HG03521 (cell line): ENCODE measurements at regions not wholly inside any gene's neighbourhood (a gene's known extent, or its start where the extent isn't known, plus 50 kb on each side); places are given as distances from the start of the nearest gene placed in this dataset.
"Not testable (repeated sequence)": the region's sequence is repeated elsewhere in the genome, so short reads cannot be mapped to it uniquely, and the experiment has no call there.

Experiments used
- ATAC-seq: cut with Tn5 transposase; IDR thresholded peaks from one replicate; pipeline ENCODE4 v1.9.1; 2021; ENCODE audit warnings: mild to moderate bottlenecking, moderate library complexity; ENCODE audit not compliant: unreplicated experiment

DNA sequence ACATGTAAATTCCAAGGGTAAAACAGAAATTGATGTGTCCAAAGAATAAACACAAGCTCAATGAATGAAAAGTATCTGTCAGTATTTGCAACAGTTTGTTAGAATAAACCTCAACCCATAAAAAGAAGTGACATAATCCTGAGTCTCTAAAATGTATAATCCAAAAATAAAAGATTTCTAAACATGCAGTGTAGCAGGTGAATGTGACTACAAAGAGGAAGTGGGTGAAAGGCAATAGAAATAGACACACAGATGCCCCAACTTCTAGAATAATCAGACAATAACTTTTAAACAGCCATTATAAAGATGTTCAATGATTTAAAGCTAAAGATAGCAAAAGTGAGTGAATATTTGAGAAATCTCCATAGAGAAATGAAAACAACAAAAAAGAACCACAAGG lies 1009.2 kb upstream of the GJE1 start:
- no peak for ATAC-seq

GRCh38 chr6:141123049-141123448 lies 1009.7 kb upstream of the GJE1 start:
- no peak for ATAC-seq

- ATAC-seq: no peak
Measured at GRCh38 chr6:141118991-141119390, 1013.7 kb upstream of the GJE1 start.

DNA sequence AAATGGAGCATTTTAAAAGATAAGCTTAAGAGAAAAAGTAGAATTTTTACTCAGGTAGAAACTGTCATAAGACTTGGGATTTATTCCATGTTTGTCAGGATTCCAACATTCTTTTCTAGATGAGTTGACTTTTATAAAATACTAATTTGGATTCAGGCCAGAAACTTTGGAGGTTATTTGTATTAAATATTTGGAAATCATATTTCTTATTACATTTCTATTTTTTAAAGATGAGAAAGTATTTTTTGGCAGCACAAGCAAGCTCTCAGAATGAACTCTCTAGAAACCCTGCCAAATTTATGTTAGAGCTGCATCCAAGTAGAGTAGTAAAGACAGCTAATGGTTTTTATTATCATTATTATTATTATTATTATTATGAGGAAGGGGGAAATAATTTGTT lies 1014.9 kb upstream of the GJE1 start:
- ATAC-seq: no peak

DNA sequence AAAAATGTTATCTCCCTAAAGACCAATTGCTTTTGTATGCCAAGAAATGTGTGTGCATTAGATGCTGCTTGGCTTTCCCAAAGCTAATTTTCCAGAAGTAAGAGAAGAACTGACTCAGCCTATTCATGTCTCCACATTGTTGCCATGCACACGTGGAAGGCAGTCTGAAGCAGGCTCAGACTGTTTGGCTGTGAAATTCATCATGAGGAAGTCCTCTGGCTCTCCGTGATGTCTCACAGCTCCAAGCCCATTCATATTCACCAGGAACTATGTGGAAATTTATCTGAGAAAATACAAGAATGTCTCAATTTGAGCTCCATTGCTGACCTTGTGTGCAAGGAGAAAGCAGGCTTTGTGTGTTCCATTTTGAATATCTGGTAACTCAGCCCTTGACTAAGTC lies 1022.2 kb upstream of the GJE1 start:
- no peak for ATAC-seq

DNA sequence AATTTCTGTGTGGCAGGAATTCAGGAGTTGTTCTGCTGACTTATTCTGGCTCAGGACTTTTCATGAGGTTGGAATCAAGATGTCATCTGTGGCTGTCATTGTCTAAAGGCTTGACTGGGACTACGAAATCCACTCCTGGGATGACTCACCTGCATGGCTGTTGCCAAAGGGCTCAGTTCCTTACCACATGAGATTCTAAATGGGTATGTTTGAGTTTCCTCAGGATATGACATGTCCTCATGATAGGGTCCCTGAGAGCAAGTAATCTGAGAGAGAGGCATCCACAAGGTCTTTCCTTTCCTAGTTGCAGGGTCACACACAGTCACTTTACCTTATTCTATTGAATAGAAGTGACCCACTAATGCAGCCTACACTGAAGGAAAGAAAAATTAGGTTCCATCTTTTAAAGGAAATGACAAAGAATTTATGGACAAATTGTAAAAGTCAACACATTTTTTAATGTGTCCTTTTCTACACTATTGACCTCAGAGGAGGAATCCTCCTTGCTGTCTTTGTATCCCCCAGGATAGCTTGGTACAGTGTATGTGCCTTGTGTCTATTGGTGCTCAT lies 1025.0 kb upstream of the GJE1 start:
- ATAC-seq: no peak

- no peak for ATAC-seq
Measured at GRCh38 chr6:141105481-141105880, 1027.2 kb upstream of the GJE1 start.

DNA sequence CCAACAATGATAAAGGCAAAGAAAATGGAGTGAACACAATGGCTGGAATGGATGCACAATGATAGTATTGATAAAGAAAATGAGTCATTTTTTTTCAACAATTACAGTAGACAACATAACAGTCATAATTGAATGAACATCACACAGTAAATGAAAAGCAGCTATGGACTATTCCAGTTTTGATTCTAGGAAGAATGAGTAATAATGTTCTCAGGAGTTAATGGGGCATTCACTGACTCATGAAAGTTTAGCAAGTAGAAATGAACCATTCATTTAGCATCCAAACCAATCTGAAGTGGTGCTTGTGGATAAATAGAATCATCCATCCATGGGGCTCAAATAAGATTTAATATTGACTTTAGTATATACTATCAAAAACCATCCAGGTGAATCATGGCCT lies 1029.5 kb upstream of the GJE1 start:
- no peak for ATAC-seq

DNA sequence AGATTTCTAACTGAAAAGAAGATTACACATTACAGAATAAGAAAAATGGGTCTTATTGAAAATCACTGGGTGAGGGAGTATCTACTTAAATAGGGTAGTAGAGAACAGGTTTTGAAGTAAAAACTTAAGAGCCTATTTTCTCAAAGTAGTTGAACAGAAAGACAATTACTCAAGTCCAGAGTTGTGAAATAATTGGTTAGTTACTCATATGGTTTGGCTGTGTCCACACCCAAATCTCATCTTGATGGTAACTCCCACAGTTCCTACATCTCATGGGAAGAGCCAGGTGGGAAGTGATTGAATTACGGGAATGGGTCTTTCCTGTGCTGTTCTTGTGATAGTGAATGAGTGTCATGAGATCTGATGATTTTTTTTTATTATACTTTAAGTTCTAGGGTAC lies 1035.3 kb upstream of the GJE1 start:
- no peak for ATAC-seq

DNA sequence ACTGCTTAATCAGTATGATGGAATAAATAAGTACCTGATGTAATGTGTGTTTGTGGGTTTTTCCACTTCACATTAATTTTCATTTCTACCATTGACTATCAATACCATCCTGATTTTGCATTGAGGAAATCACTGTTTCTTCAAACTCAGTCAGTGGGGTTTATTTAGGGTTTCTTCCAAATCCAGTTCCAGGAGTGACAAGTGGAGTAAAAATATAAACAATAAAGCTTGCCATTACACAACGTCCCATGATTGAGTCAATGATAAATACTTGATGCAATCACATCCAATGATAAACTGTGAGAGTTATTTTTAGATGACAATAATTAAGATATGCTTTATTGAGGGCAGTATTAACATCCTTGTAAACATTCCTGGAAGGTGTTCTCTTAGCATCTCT lies 1037.4 kb upstream of the GJE1 start:
- no peak for ATAC-seq

DNA sequence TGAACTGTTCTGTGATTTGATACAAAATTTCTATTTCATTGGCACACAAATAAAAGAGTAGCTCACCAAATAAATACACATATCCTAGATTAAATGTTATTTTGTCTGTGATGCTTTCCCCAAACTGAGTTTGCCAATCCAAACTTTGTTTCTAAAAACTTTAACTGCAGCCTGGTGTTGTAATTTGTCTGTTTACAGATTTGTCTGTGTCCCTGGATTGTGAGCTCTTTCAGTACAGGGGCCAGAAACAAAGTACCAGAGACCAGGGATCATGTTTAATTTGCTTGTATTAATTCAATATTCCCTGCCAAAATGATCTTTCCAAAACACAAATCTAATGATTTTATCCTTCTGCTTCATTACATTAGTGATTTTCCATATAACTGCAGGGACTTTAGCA lies 1044.6 kb upstream of the GJE1 start:
- no peak for ATAC-seq

- ATAC-seq: peak; percentile 95
Measured at GRCh38 chr6:141077355-141078333, 1055.1 kb upstream of the GJE1 start.

DNA sequence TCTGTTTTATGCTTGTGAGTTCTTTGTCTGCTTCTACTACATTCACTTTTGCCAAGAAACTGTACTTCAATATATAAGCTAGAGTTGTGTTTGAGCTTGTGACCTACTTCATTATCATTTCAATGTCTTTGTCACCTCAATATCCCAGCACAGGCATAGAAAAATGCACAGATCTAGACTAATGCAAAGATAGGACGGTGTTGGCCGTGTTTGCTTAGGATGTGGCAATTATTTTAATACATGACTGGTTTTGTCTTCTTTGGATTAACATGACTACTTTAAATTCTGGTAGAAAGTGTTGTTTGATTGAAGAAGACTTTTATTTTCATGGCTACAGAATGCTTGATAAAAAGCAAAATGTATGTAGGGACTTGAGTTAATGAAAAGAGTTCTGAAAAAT lies 1075.0 kb upstream of the GJE1 start:
- no peak for ATAC-seq

DNA sequence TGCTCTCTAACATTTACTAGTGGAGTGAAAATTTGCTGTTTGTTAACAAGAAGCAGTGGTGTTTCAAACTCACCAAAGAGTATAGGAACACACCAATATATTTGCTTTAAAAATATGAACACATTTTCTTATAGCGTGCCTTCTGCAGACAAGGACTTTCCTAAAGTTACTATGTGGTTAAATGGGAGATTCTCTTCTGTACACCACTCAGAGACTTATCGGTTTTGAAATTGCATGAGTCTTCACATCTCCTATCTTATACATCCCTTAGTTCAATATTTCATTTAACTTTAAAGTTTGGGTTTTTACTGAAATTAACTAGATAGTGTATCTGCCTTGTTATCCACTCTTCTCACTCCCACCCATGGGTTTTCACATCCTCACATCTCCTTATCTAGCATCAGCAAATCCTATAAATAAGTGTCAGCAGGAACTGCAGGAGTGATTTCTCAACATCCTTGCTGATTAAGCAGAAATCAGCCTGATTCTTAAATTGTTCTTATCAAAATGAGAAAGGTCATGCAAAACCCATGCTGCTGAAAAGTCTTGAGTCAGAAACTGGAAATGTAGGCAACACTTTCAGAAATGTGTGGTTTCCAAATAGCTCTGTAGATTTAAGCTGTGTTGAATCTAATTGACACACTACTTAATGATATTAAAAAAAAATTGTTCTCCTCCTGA lies 1075.6 kb upstream of the GJE1 start:
- no peak for ATAC-seq

- no peak for ATAC-seq
Measured at GRCh38 chr6:141050471-141050870, 1082.3 kb upstream of the GJE1 start.

GRCh38 chr6:141048451-141048850 lies 1084.3 kb upstream of the GJE1 start:
- no peak for ATAC-seq

- ATAC-seq: not testable (repeated sequence)
Measured at GRCh38 chr6:141046496-141046895, 1086.2 kb upstream of the GJE1 start.

DNA sequence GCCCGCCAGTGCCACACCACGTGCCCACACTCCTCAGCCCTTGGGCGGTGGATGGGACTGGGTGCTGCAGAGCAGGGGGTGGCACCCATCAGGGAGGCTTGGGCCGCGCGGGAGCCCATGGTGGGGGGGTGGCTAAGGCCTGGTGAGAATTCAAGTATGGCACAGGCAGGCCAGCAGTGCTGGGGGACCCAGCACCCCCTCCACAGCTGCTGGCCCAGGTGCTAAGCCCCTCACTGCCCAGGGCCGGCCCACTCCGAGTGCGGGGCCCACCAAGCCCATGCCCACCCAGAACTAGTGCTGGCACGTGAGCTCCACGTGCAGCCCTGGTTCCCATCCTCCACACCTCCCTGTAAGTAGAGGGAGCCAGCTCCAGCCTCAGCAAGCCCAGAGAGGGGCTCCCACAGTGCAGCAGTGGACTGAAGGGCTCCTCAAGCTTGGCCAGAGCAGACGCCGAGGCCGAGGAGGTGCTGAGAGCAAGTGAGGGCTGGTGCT lies 1091.1 kb upstream of the GJE1 start:
- no peak for ATAC-seq

DNA sequence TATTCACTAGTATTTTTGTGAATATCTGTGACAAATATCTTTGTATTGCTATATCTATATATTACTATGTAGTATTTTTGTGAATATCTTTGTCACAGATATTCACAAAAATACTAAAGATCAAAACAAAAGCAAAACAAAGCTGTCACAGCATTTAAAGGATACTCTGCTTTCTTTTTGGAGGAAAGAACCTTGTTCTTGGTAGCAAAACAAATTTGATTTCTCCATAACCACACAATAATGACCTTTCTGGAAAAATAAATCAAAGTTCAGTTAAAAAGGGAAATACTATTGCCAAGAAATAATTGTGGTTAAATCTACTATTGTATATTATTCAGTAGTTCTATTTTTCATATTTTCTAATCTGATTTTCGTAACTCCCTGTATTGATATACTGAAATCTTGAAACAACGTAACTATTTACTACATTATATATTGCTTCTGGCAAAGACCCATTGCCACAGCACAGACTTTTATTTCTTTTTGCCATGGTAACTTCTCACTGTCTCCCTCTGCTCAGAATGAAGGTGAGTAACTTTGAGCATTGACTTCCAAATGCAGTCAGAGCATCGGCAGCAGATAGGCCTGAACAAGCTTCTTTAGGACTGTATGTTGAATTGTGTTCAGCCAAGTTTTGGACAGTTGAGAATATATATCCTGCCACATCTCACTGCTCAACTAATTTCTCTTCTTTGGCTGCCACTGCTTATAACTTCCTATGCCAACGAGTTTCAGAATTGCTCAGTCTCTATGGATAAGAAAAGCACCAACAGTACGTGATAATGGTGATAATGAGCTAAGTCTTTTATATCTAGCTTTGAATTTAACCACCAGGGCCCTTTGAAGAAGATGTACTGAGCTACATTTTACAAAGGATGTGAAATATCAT lies 1097.2 kb upstream of the GJE1 start:
- no peak for ATAC-seq

- no peak for ATAC-seq
Measured at GRCh38 chr6:141033101-141033500, 1099.6 kb upstream of the GJE1 start.

- no peak for ATAC-seq
Measured at GRCh38 chr6:141029908-141030307, 1102.8 kb upstream of the GJE1 start.
